HEK293T (cell line): ENCODE measurements at regions not wholly inside any gene's neighbourhood (a gene's known extent, or its start where the extent isn't known, plus 50 kb on each side); places are given as distances from the start of the nearest gene placed in this dataset.

Experiments used
- CTCF ChIA-PET: fragments of 350-600 bp; formaldehyde crosslinking; extraction: SDS; loops from one replicate; lab custom pipeline; 2021; ENCODE audit warnings: antibody characterized with exemption, inconsistent platforms; lab: Yijun Ruan, JAX
- POLR2A ChIA-PET: fragments of 350-600 bp; formaldehyde crosslinking; extraction: SDS; loops from one replicate; lab custom pipeline; 2020; ENCODE audit warnings: antibody characterized with exemption, inconsistent platforms; lab: Yijun Ruan, JAX
- DNase-seq: peaks from one replicate; pipeline ENCODE4 v3.0.0; 2012; ENCODE audit warnings: mixed read lengths; ENCODE audit errors: extremely low spot score
- ARNT ChIP-seq: fragments of 450-650 bp; IDR thresholded peaks from 2 replicates; pipeline ENCODE4 v1.6.1; 2017; ENCODE audit warnings: mild to moderate bottlenecking
- BHLHE40 ChIP-seq: fragments of 450-650 bp; IDR thresholded peaks from 2 replicates; pipeline ENCODE4 v1.6.1; 2016; ENCODE audit warnings: mild to moderate bottlenecking, moderate library complexity, borderline replicate concordance
- CTBP1 ChIP-seq: fragments of 450-650 bp; IDR thresholded peaks from 2 replicates; pipeline ENCODE4 v1.6.1; 2016; ENCODE audit warnings: borderline replicate concordance
- ELF4 ChIP-seq: fragments of 450-650 bp; IDR thresholded peaks from 2 replicates; pipeline ENCODE4 v1.6.1; 2017; ENCODE audit warnings: antibody characterized with exemption
- FOXA1 ChIP-seq: fragments of 450-650 bp; IDR thresholded peaks from 2 replicates; pipeline ENCODE4 v1.6.1; 2016; ENCODE audit warnings: mild to moderate bottlenecking
- FOXK2 ChIP-seq: fragments of 450-650 bp; IDR thresholded peaks from 2 replicates; pipeline ENCODE4 v1.6.1; 2016; ENCODE audit warnings: mild to moderate bottlenecking
- FOXM1 ChIP-seq: fragments of 450-650 bp; IDR thresholded peaks from 2 replicates; pipeline ENCODE4 v1.6.1; 2017; ENCODE audit warnings: mild to moderate bottlenecking, borderline replicate concordance
- HDGF ChIP-seq: fragments of 450-650 bp; IDR thresholded peaks from 2 replicates; pipeline ENCODE4 v1.6.1; 2017; ENCODE audit warnings: antibody characterized with exemption, borderline replicate concordance
- L3MBTL2 ChIP-seq: fragments of 450-650 bp; conservative IDR thresholded peaks from 2 replicates; pipeline ENCODE4 v1.6.1; 2016; ENCODE audit warnings: mild to moderate bottlenecking
- LEF1 ChIP-seq: fragments of 450-650 bp; IDR thresholded peaks from 2 replicates; pipeline ENCODE4 v1.6.1; 2017; ENCODE audit warnings: mild to moderate bottlenecking, borderline replicate concordance
- NFRKB ChIP-seq: fragments of 450-650 bp; IDR thresholded peaks from 2 replicates; pipeline ENCODE4 v1.6.1; 2016; ENCODE audit warnings: mild to moderate bottlenecking, moderate library complexity
- SP1 ChIP-seq: fragments of 450-650 bp; IDR thresholded peaks from 2 replicates; pipeline ENCODE4 v1.6.1; 2017
- SUZ12 ChIP-seq: fragments of 450-650 bp; IDR thresholded peaks from 2 replicates; pipeline ENCODE4 v1.6.1; 2016; ENCODE audit warnings: mild to moderate bottlenecking
- TARDBP ChIP-seq: fragments of 450-650 bp; IDR thresholded peaks from 2 replicates; pipeline ENCODE4 v1.6.1; 2016
- ZNF384 ChIP-seq: fragments of 450-650 bp; IDR thresholded peaks from 2 replicates; pipeline ENCODE4 v1.6.1; 2016
- TF ChIP-seq, protein P1 (sequence below): fragments of 450-650 bp; IDR thresholded peaks from 2 replicates; pipeline ENCODE4 v1.6.1; 2016

DNA sequence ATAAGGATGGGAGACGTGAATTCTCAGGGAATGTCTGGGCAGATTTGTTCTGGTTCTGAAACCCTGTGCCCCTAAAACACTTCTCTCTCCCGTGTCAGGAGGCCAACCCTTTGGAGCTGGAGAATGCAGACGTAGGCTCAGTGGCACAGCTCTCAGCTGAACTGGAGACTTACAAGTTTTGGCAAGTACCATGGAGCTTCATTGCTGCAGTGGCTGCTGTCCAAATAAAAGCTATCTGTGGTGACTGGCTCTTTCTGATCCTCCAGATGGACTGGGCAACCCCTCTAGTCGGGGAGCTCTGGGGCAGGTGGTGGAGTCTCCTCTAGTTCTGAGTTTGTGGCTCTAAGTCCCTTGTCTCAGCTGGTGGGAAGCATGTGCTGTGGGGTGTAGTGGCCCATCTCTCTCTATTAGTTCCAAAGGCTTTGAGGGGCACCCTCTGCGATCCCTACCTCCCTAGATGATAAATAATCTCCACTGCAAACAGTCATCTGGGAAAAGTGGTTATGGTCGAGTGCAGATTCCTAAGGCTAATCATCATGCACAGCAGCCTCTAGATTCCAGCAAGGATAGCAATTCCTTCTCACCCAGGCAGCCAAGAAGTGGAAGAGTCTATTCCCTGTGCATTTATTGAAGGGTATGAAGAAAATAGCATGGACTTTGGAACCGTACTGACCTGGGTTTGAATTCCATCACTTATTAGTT lies 204.2 kb upstream of the KLF4 start:
- TF ChIP-seq SP1 (no peak), ELF4 (no peak), SUZ12 (no peak), HDGF (no peak), CTBP1 (no peak), LEF1 (no peak), TARDBP (no peak), FOXM1 (no peak), ZNF384 (no peak), L3MBTL2 (no peak), FOXK2 (no peak)
- TF ChIP-seq, protein P1, sequence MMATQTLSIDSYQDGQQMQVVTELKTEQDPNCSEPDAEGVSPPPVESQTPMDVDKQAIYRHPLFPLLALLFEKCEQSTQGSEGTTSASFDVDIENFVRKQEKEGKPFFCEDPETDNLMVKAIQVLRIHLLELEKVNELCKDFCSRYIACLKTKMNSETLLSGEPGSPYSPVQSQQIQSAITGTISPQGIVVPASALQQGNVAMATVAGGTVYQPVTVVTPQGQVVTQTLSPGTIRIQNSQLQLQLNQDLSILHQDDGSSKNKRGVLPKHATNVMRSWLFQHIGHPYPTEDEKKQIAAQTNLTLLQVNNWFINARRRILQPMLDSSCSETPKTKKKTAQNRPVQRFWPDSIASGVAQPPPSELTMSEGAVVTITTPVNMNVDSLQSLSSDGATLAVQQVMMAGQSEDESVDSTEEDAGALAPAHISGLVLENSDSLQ: no peak
- DNase-seq: no peak
- CTCF ChIA-PET: no interaction called here
- POLR2A ChIA-PET: no interaction called here

DNA sequence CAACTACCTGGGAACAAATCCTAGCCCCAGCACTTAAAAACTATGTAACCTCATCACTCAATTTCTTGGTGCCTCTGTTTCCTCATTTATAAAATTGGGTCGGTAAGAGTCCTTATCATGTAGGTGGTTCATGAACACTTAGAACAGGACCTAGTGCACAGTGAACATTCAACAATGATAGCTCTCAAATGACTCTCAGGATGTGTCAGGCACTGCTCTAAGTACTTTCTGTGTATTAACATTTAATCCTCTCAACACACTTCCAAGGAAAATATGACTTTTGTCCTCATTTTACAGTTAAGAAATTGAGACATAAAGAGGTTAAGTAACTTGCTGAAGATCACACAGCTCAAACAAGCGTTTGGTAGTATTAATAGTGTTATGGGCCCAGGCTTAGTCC lies 202.1 kb upstream of the KLF4 start:
- ChIA-PET CTCF (no interaction called here), POLR2A (no interaction called here)
- TF ChIP-seq ARNT (no peak), SP1 (no peak), ELF4 (no peak), SUZ12 (no peak), FOXM1 (no peak), FOXK2 (no peak), LEF1 (no peak)
- TF ChIP-seq, protein P1: no peak
- DNase-seq: no peak

DNA sequence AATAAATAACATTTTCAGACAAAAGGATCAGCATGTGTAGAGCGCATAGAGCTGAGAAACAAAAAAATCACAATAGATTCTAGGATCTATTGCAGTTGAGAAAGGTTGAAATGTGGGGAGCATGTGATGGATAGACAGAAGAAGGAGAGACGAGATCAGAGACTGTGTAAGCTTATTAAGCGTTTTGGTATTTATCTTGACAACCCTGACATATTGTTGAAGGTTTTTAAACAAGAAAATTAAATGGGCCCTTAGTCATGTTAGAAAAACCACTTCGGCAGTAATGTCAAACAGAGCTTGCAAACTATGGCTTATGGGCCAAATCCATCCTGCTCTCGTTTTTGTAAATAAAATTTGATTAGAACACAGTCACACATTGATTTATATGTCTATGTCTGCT lies 200.5 kb upstream of the KLF4 start:
- TF ChIP-seq SP1: no peak
- no peak for TF ChIP-seq SUZ12
- no peak for TF ChIP-seq FOXM1
- no peak for TF ChIP-seq CTBP1
- TF ChIP-seq FOXK2: no peak
- TF ChIP-seq, protein P1: no peak
- no peak for TF ChIP-seq ARNT
- no peak for DNase-seq
- ChIA-PET CTCF (interaction anchor here (0.7 kb wide), 1 partner anchor 88 kb away, joined by 3 read pairs; no protein-coding TSS in a partner anchor), POLR2A (no interaction called here)

DNA sequence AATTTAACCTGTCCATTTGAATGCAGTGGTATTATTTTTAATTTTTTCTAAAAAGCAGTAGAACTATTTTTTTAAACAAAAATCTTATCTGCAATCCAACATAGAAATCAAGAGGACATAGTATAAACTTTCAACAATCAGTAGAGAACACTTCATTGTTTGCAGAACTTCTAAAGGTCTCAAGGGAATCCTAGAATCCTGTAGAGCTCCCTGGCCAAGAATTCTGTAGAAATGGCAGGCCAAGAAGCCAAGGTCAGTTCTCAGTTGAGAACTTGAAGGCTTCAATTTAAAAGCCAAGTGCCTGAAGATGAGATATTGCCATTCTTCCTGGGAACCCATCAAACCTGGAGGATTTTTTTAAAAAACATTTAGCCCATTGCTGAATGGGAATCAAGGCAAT lies 199.2 kb upstream of the KLF4 start:
- TF ChIP-seq ZNF384 (no peak), NFRKB (no peak), LEF1 (no peak), FOXA1 (no peak), CTBP1 (no peak), SUZ12 (no peak), TARDBP (no peak), FOXK2 (no peak), L3MBTL2 (no peak), HDGF (no peak), SP1 (no peak), FOXM1 (no peak), ELF4 (no peak), ARNT (no peak)
- TF ChIP-seq, protein P1: no peak
- CTCF ChIA-PET: no interaction called here
- POLR2A ChIA-PET: no interaction called here
- no peak for DNase-seq

DNA sequence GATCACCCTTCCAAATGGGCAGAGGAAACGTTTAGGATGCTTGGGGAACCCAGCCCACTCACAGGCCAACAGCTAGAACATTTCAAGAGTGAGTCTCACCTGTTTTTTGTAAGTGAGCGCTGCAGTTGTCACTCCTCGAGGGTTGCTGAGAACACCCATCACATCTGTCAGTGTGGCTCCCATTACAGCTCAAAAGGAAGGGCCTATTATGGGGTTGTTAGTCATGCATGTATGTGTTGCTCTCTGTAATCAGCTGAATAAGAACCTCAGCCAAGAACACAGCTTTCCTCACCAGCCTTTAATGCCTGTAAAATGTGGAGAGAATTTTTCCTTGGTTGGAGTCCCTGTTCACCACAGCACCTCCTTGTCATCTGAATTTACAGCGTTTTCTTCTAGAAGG lies 196.3 kb upstream of the KLF4 start:
- no peak for DNase-seq
- CTCF ChIA-PET: no interaction called here
- POLR2A ChIA-PET: no interaction called here
- TF ChIP-seq FOXM1 (no peak), SUZ12 (no peak), LEF1 (no peak), BHLHE40 (no peak), NFRKB (no peak), ARNT (no peak), CTBP1 (no peak), FOXK2 (no peak), TARDBP (no peak), L3MBTL2 (no peak), ELF4 (no peak), FOXA1 (no peak)
- TF ChIP-seq, protein P1: no peak
